ENCODE measurements at regions not wholly inside any gene's neighbourhood (a gene's known extent, or its start where the extent isn't known, plus 50 kb on each side); places are given as distances from the start of the nearest gene placed in this dataset.

DNA sequence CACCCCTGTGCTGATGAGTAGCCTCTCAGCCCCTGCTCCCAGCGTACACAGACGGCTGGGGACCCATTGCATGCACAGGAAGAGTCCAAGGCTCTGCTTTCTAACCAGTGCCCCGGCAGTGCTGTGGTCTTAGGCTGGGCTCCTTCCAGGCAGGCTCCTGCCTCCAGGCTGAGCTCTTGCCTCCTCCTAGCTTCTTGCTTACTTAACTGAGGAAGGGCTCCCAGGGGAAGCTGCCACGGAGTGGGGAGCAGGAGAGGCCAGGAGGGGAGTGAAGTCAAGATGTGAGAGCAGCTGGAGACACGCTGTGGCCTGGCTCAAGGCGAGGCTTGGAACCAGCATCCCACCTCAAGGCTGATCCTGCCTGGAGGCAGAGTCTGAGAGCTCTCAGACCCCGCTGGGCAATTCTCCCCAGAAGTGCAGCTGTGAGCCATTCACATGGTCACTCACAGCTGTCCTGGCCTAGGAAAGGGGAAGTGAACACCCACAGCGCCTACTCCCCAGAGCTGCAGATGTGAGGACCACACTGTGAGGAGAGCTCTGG lies 141.0 kb downstream of the TBXT start:
- Histone ChIP-seq H3K27ac (ENCODE audit: low read length) (no peak overlapping the region), H3K9ac (ENCODE audit: low read length) (no peak overlapping the region), H3K4me3 (ENCODE audit: low read length) (no peak overlapping the region), H3K4me2 (ENCODE audit: low read depth, low read length) (no peak overlapping the region), H3K9me2 (replicated peaks; ENCODE audit: insufficient read depth, low read length) (no peaks in the 10 kb centered on the region), H3K4me1 (ENCODE audit: low read length) (no peaks in the 10 kb centered on the region), H3K27me3 (replicated peaks; ENCODE audit: insufficient read depth, low read length) (no peaks in the 10 kb centered on the region), H3K9me3 (replicated peaks; ENCODE audit: insufficient read depth, low read length) (no peaks in the 10 kb centered on the region), H2AFZ (ENCODE audit: low read length) (no peak overlapping the region), H3K36me3 (replicated peaks; ENCODE audit: insufficient read depth, low read length) (no peaks in the 10 kb centered on the region), H3F3A (ENCODE audit: insufficient read depth, low read length) (no peaks in the 10 kb centered on the region), H3K79me2 (ENCODE audit: low read length) (no peaks in the 10 kb centered on the region), H4K20me1 (ENCODE audit: insufficient read depth, low read length) (no peaks in the 10 kb centered on the region)
- DNase-seq, result no peak
- TF ChIP-seq CTCF (IDR thresholded peaks at IDR 0.05; ENCODE audit: low read length) (no peak), EZH2 (optimal IDR thresholded peaks at IDR 0.05; ENCODE audit: low read depth, low read length) (no peak), EZH2phosphoT487 (IDR thresholded peaks at IDR 0.05; ENCODE audit: low read length) (no peak)

DNA sequence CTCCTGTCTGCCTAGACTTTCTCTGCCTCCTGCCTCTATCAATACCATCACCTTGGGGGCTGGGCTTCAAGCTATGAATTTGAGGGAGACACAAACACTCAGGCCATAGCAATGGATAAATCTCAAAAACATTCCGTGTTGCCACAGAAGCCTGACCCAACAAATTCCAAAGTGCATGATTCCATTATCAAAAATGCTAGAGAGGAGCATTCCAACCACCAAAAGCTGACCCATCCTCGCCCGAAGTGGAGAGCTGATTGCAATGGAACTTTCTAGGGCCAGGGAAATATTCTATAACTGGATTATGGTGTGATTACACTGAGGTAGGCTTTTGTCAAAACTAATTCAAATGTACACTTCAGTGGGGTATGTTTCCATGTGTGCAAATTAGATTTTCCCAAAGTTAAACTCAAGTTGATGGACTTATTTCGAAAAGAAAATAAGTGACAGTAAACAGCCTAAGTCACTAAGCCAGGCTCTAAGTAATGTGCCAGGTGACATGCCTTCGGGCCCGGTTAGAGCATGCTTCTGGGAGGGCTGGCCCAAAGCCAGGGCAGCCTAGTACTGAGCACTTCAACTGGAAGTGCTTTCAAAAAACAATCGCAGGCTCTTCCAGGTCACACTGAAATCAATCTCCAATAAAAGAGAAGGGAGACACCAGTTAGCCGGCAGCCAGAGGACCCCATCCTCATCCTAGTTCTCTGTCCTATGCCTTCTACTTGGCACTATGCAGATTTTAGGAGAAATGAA lies 142.3 kb downstream of the TBXT start:
- H4K20me1 ChIP-seq (ENCODE audit: insufficient read depth, low read length), result no peaks in the 10 kb centered on the region
- H3K36me3 ChIP-seq (replicated peaks; ENCODE audit: insufficient read depth, low read length), result no peaks in the 10 kb centered on the region
- TF ChIP-seq CTCF (IDR thresholded peaks at IDR 0.05; ENCODE audit: low read length) (no peak), EZH2phosphoT487 (IDR thresholded peaks at IDR 0.05; ENCODE audit: low read length) (no peak), EZH2 (optimal IDR thresholded peaks at IDR 0.05; ENCODE audit: low read depth, low read length) (no peak)
- no peak overlapping the region for H2AFZ ChIP-seq (ENCODE audit: low read length)
- H3K4me2 ChIP-seq (ENCODE audit: low read depth, low read length), result no peak overlapping the region
- H3K4me3 ChIP-seq (ENCODE audit: low read length), result no peak overlapping the region
- no peaks in the 10 kb centered on the region for H3K9me3 ChIP-seq (replicated peaks; ENCODE audit: insufficient read depth, low read length)
- DNase-seq, result no peak
- no peaks in the 10 kb centered on the region for H3F3A ChIP-seq (ENCODE audit: insufficient read depth, low read length)
- no peaks in the 10 kb centered on the region for H3K79me2 ChIP-seq (ENCODE audit: low read length)
- H3K27ac ChIP-seq (ENCODE audit: low read length), result no peak overlapping the region
- no peak overlapping the region for H3K9ac ChIP-seq (ENCODE audit: low read length)
- no peaks in the 10 kb centered on the region for H3K27me3 ChIP-seq (replicated peaks; ENCODE audit: insufficient read depth, low read length)
- no peaks in the 10 kb centered on the region for H3K4me1 ChIP-seq (ENCODE audit: low read length)
- H3K9me2 ChIP-seq (replicated peaks; ENCODE audit: insufficient read depth, low read length), result no peaks in the 10 kb centered on the region

GRCh38 chr6:166024252-166024651 lies 143.4 kb downstream of the TBXT start:
- Histone ChIP-seq H3K4me2 (ENCODE audit: low read depth, low read length) (no peak overlapping the region), H3K9me2 (replicated peaks; ENCODE audit: insufficient read depth, low read length) (no peaks in the 10 kb centered on the region), H3F3A (ENCODE audit: insufficient read depth, low read length) (no peaks in the 10 kb centered on the region), H3K36me3 (replicated peaks; ENCODE audit: insufficient read depth, low read length) (no peaks in the 10 kb centered on the region), H4K20me1 (ENCODE audit: insufficient read depth, low read length) (no peaks in the 10 kb centered on the region), H3K27ac (ENCODE audit: low read length) (no peak overlapping the region), H3K9me3 (replicated peaks; ENCODE audit: insufficient read depth, low read length) (no peaks in the 10 kb centered on the region), H3K79me2 (ENCODE audit: low read length) (no peaks in the 10 kb centered on the region), H2AFZ (ENCODE audit: low read length) (no peak overlapping the region), H3K9ac (ENCODE audit: low read length) (no peak overlapping the region), H3K27me3 (replicated peaks; ENCODE audit: insufficient read depth, low read length) (no peaks in the 10 kb centered on the region), H3K4me3 (ENCODE audit: low read length) (no peak overlapping the region), H3K4me1 (ENCODE audit: low read length) (no peaks in the 10 kb centered on the region)
- TF ChIP-seq EZH2 (optimal IDR thresholded peaks at IDR 0.05; ENCODE audit: low read depth, low read length), result no peak
- no peak for TF ChIP-seq EZH2phosphoT487 (IDR thresholded peaks at IDR 0.05; ENCODE audit: low read length)
- TF ChIP-seq CTCF (IDR thresholded peaks at IDR 0.05; ENCODE audit: low read length), result no peak
- DNase-seq, result no peak

All from MM.1S (cell line).